ENCODE measurements at regions not wholly inside any gene's neighbourhood (a gene's known extent, or its start where the extent isn't known, plus 50 kb on each side); places are given as distances from the start of the nearest gene placed in this dataset.
"Not testable (repeated sequence)": the region's sequence is repeated elsewhere in the genome, so short reads cannot be mapped to it uniquely, and the experiment has no call there.

GRCh38 chr16:6735631-6736030 is 597.0 kb upstream of the RBFOX1 start:
- no peak overlapping the region for H3K27ac ChIP-seq
- H3K9me3 ChIP-seq: no peaks in the 10 kb centered on the region
- no peaks in the 10 kb centered on the region for H3K4me1 ChIP-seq
- intact Hi-C loops (cut with DNase I): no loop called here
- H3K36me3 ChIP-seq: no peaks in the 10 kb centered on the region
- no peak overlapping the region for H3K4me3 ChIP-seq
- no peak overlapping the region for H3K9ac ChIP-seq (ENCODE audit: low read depth in 2 of 2, low read length in 2 of 2)
- DNase-seq: no peak
- no peak for TF ChIP-seq CTCF (IDR thresholded peaks at IDR 0.05)
- H3K27me3 ChIP-seq: no peaks in the 10 kb centered on the region

- Histone ChIP-seq H3K36me3 (no peaks in the 10 kb centered on the region), H3K9me3 (no peaks in the 10 kb centered on the region), H3K4me1 (no peaks in the 10 kb centered on the region), H3K9ac (ENCODE audit: low read depth in 2 of 2, low read length in 2 of 2) (no peak overlapping the region), H3K27ac (no peak overlapping the region), H3K27me3 (no peaks in the 10 kb centered on the region), H3K4me3 (no peak overlapping the region)
- no peak for TF ChIP-seq CTCF (IDR thresholded peaks at IDR 0.05)
- intact Hi-C loops (cut with DNase I): no loop called here
- DNase-seq: no peak
These were observed 600.5 kb upstream of the RBFOX1 start for GRCh38 chr16:6732166-6732565.

- H3K9me3 ChIP-seq: no peaks in the 10 kb centered on the region
- no peak overlapping the region for H3K27ac ChIP-seq
- no peaks in the 10 kb centered on the region for H3K36me3 ChIP-seq
- no peaks in the 10 kb centered on the region for H3K4me1 ChIP-seq
- no peaks in the 10 kb centered on the region for H3K27me3 ChIP-seq
- H3K4me3 ChIP-seq: no peak overlapping the region
- TF ChIP-seq CTCF (IDR thresholded peaks at IDR 0.05): no peak
- intact Hi-C loops (cut with DNase I): no loop called here
- DNase-seq: no peak
- H3K9ac ChIP-seq (ENCODE audit: low read depth in 2 of 2, low read length in 2 of 2): no peak overlapping the region
These were observed 604.3 kb upstream of the RBFOX1 start for GRCh38 chr16:6728381-6728780.

GRCh38 chr16:6726621-6727020 is 606.0 kb upstream of the RBFOX1 start:
- H3K27me3 ChIP-seq: no peaks in the 10 kb centered on the region
- no peak for DNase-seq
- no peaks in the 10 kb centered on the region for H3K9me3 ChIP-seq
- intact Hi-C loops (cut with DNase I): no loop called here
- no peak overlapping the region for H3K27ac ChIP-seq
- H3K36me3 ChIP-seq: no peaks in the 10 kb centered on the region
- H3K9ac ChIP-seq (ENCODE audit: low read depth in 2 of 2, low read length in 2 of 2): no peak overlapping the region
- no peak overlapping the region for H3K4me3 ChIP-seq
- no peaks in the 10 kb centered on the region for H3K4me1 ChIP-seq
- no peak for TF ChIP-seq CTCF (IDR thresholded peaks at IDR 0.05)

- no peak for DNase-seq
- no peak overlapping the region for H3K27ac ChIP-seq
- H3K36me3 ChIP-seq: no peaks in the 10 kb centered on the region
- no peak overlapping the region for H3K4me3 ChIP-seq
- H3K9me3 ChIP-seq: no peaks in the 10 kb centered on the region
- intact Hi-C loops (cut with DNase I): no loop called here
- no peak overlapping the region for H3K9ac ChIP-seq (ENCODE audit: low read depth in 2 of 2, low read length in 2 of 2)
- no peak for TF ChIP-seq CTCF (IDR thresholded peaks at IDR 0.05)
- H3K27me3 ChIP-seq: no peaks in the 10 kb centered on the region
- no peaks in the 10 kb centered on the region for H3K4me1 ChIP-seq
These were observed 606.9 kb upstream of the RBFOX1 start for GRCh38 chr16:6725634-6726331.

GRCh38 chr16:6725206-6725605 is 607.4 kb upstream of the RBFOX1 start:
- H3K4me1 ChIP-seq; H3K9ac ChIP-seq (ENCODE audit: low read depth in 2 of 2, low read length in 2 of 2); H3K27me3 ChIP-seq; H3K4me3 ChIP-seq; H3K9me3 ChIP-seq; DNase-seq; H3K36me3 ChIP-seq; H3K27ac ChIP-seq; intact Hi-C loops (cut with DNase I): not testable (repeated sequence)

Data from colonic mucosa (tissue), 4 donors.